NCI-H82 treated with DMSO at 0.1 percent for 48 hours (cell line): ENCODE measurements at regions not wholly inside any gene's neighbourhood (a gene's known extent, or its start where the extent isn't known, plus 50 kb on each side); places are given as distances from the start of the nearest gene placed in this dataset.
"Not testable (repeated sequence)": the region's sequence is repeated elsewhere in the genome, so short reads cannot be mapped to it uniquely, and the experiment has no call there.

Experiments
- DNase-seq: peaks from one replicate; lab custom pipeline; 2025; ENCODE audit not compliant: unreplicated experiment; lab: John Stamatoyannopoulos, UW

DNA sequence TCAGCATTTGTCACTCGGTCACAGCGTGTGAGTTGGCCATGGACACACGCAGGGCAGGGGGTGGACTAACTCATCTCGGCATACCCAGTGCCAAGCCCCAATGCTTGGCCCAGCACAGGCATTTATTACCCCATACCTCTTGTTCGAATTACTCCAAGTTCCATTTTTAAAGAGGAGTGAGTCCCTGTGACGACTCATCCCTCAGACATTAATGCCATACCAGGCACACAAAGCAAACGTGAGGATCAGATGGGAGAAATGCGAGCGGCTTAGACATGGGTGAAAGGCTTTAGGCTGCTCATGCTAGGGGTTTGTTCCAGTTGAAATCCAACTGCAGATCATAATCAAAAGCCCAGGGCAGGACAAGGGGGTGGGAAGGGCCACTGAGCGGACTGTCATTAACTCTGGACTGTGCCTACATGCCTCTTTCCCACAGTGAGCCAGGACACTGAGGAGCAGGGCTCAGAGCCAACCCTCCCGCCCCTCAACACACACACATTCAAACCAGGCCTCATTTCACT, 118.5 kb upstream of the NGF start:
- no peak for DNase-seq

DNA sequence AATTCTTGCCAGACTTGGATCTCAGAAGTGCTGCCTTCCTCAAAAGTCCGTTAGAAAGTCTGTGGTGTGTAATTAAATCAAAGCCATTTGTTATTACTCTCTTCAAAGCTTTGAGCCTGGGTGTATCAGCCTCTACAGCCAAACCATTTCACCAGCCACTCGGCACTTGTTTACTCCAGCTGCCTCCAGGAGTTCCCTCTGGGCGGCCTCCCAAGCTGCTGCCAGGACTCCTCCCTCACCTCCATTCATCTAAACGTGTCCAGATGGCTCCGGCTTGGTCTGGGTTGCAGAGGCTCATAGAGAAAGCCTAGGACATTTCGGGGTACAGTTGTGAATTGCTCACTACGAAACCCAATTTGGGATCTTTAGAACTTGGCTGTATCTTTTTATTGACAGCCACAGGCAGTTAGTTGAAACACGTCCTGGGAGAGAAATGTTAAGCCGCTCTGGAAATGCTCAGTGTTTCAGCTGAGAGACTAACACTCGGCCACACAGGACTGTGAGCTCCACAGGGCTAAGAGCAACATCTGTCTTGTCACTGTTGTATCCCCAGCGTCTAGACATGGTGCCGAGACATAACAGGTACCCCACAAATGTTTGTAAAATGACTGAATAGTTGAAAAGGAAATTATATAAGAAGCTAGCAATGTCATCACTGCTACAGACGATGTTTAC, 116.9 kb upstream of the NGF start:
- no peak for DNase-seq

- no peak for DNase-seq
These were observed 115.6 kb upstream of the NGF start for GRCh38 chr1:115453666-115454065.

DNA sequence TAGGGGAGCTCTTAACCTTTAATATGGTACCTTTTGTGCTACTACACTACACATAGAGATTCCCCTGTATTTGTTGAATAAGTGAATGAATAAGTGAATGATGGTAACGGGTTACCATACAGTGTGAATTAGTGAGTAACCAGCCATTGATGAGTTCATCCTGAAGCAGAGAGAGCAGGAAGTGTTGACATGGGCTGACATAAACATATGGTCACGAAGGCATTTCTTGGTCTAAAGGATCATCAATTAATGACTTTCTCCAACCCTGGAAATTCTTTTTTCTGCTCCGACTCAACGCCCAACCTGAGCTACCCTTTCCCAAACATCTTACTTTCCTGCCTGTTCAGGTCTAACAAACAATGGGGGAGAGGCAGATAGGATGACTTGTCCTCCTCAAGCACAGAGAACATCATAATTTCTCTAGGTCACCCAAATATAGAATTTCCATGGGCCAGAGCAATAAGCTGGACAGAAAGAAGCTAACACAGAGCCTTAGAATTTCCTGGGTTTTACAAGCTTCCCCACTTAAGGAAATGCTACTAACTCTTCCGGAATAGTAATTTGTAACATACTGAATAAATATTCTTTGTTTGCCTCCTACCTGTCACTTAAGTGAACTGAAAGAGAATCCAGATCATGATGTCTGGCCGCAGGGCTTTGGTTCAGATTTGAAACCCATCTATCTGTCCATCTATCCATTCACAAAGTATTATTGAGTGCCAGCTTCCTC, 114.7 kb upstream of the NGF start:
- DNase-seq, result no peak

DNA sequence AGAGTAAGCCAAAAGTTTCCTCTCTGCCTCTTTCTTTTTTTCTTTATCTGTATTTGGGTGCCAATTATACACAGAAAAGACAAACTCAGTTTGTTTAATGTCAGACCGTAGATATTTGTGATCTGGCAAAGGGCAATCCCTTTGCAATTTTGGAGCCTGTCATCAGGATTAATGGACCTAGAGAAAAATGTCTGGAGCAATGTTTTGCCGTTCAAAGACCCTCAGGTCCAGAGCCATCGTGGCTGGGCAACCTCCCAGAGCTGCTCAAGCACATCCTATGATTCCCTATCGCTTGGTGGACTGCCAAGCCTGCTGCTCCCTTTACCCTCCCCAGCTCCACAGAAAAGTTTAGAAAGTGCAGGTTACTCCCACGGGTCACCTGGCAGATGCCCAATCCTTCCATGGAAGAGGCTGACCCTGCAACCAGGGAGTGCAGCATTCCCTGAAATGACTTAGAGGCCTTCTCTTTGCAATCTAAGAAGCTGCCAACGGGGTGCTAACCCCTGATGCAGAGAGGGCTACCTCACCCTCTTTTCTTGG, 112.5 kb upstream of the NGF start:
- DNase-seq, result no peak

- DNase-seq, result no peak
These were observed 110.4 kb upstream of the NGF start for GRCh38 chr1:115448282-115449044.

GRCh38 chr1:115447672-115448071, 109.6 kb upstream of the NGF start:
- no peak for DNase-seq

- DNase-seq, result no peak
These were observed 107.0 kb upstream of the NGF start for GRCh38 chr1:115445090-115445489.

- no peak for DNase-seq
These were observed 102.7 kb upstream of the NGF start for GRCh38 chr1:115440733-115441132.

GRCh38 chr1:115439520-115439919, 101.5 kb upstream of the NGF start:
- DNase-seq, result not testable (repeated sequence)

DNA sequence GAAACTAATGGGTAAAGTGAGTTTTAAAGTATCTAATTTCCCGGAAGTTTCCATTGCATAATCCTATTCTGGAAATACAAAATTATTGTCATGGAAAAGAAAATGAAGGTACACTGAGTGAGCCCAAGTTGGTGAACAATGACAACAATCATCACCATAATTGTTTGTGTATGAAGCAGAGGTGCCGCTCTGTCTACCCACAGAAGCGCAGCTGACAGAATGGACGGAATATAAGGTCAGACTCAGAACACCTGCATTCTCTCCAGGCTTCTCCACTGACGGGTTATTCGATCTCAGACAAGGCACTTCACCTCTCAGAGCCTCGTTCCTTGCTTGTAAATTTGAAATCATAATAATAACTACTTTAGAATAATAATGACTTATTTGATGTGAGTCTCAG, 99.1 kb upstream of the NGF start:
- DNase-seq, result no peak

DNA sequence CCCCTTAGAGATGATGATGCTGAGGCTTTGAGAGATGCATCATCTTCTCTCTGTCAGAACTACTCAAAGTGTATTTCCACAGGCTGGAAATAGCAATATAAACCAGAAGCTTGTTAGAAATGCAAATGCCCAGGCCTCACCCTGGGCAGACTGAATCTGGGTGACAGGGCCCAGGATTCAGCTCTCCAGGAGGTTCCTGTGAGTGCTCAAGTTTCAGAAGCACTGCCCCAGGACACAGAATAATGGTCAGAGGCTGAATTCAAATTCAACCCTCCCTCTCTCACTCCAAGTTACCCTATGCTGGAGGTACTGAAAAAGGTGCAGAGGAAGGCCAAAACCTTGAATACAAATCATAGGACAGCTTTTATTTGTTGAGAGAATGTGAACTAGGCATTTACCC, 98.5 kb upstream of the NGF start:
- no peak for DNase-seq

DNA sequence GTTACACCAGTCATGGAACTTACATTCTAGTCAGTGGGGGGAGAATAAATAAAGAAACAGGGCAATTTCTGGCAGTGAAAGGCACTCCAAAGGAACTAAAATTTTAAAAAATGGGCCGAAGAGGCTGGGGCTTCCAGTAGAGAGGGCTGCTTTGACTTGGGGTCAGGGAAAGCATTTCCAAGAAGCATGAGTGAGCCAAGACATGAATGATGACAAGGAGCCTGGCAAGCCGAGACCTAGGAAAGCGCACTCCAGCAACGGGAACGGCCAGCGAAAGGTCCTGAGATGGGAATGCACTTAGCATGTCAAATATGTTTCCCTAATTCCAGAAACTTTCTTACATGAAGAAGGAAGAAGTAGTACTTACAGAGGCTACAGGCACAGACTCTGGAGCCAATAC, 95.4 kb upstream of the NGF start:
- DNase-seq, result no peak

DNA sequence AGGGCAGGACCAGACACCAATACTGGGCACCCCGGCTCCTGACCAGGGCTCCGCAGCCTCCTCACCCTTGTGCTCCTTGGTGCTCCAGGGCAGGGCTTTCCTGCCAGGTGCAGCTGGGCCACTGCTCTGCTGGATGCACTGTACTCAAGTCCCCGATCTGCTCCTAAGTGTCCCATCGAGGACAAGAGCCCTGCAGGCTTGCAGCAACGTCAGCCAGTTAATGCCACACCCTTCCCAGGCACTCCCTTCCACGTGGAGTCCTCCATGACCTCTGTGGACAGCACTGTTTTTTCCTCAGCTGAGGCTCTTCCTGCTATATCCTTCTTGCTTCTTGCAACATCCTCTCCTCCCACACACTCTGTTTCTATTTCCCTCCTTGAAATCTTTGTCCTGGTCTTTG, 94.0 kb upstream of the NGF start:
- DNase-seq, result no peak

GRCh38 chr1:115430441-115431158, 92.6 kb upstream of the NGF start:
- DNase-seq, result no peak

GRCh38 chr1:115429884-115430283, 91.8 kb upstream of the NGF start:
- DNase-seq, result no peak

DNA sequence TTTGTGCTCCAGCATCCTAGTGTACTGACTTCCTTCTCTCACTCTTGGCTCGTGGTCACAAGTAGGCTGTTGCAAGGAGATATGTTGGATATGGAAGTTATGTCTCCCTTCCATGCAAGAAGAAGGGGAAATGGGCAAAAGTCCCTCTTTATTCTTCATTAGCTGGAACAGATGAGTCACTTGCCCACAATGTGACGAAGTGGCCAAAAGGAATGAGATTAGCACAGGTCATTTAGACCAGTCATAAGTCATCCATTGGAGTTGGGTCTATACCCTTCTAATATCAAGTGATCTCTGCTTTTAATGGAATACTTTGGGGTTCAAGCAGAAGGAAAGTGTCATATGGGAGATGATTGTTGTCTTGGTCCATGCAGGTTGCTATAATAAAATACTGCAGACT, 91.2 kb upstream of the NGF start:
- no peak for DNase-seq

- no peak for DNase-seq
These were observed 90.6 kb upstream of the NGF start for GRCh38 chr1:115428676-115429075.

DNA sequence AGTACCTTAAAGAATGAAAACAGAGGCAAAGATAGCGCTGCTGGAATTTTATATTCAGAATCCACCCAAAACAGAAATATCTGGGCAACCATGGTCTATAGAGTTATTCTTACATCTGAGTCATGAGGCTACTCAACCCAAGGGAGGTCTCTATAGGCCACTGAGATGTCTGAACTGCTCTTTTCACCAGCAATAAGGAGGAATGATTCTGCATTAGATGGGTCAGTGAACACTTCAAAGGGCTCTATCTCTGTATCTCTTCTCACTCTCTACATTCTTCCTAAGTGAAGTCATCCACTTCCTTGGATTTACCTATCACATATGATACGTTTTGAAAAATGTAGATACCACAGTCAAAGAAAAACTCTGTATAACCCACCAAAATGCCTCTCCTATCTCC, 90.2 kb upstream of the NGF start:
- DNase-seq, result no peak

GRCh38 chr1:115426956-115427355, 88.9 kb upstream of the NGF start:
- DNase-seq, result no peak

DNA sequence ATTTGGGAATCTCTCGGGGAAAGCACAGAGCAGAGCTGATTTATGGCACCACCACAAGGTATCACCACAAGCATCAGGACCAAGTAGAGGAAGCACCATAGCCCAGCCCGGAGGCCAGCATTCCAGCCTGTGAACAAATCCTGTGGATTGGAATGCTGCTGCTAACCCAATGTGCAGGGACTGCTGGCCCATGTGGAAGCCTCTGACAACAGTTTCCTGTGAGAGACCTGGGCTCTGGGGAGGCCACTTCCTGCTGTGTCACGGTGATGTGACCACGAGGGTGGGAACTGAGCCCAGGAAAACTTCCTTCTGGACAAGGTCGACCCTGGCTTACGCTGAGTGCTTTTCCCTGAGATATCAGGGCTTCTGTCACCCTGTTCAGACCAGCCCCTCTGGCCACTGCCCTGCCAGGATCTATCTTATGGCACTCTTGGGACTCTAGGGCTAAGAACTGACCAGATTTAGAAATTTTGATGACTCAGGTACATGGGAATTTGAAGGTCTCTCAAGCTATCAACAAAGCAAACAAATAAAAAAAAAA, 88.3 kb upstream of the NGF start:
- DNase-seq, result no peak
